HG03025 (cell line): ENCODE measurements at regions not wholly inside any gene's neighbourhood (a gene's known extent, or its start where the extent isn't known, plus 50 kb on each side); places are given as distances from the start of the nearest gene placed in this dataset.

Source experiments
- ATAC-seq: cut with Tn5 transposase; IDR thresholded peaks from one replicate; pipeline ENCODE4 v1.9.1; 2021; ENCODE audit warnings: mild to moderate bottlenecking, moderate library complexity; ENCODE audit not compliant: unreplicated experiment, low FRiP score

DNA sequence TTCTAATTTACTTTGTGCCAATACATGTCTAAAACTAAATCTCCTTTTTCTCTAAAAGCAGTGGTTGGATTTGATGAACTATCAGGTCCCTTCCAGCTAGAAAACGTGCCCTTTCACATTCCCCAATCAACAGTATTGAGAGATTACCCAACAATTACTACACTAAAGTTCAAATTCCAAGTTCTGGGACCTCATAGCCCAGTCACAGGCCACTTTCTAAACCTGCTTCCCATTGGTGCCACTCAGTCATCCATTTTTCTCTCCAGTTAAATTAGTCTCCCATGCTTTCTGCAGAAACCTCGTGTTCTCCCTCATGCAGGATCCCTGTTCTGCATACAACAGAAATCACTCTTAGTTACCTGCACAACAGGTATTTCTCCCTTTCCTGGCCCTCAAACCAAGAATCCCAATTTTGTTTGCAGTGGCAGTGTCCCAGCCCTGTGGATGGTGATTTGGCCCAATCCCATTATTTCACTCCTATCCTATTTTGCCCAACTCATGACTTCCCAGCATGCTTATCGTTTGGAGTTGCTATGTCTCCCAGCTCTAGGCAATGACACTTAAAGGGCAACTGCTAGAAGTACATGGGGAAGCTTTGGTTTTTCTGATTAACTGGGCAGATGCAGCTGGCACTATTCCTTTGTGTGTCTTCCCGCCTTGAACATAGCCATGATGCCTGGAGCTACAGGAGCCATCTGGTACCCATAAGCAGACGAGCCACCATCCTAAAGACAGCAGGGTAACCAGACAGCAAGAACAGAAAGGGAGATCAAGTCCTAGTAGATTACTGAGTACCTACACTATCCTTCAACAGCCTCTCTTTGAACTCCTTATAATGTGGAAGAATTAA, 224.2 kb downstream of the MINAR1 start:
- no peak for ATAC-seq

DNA sequence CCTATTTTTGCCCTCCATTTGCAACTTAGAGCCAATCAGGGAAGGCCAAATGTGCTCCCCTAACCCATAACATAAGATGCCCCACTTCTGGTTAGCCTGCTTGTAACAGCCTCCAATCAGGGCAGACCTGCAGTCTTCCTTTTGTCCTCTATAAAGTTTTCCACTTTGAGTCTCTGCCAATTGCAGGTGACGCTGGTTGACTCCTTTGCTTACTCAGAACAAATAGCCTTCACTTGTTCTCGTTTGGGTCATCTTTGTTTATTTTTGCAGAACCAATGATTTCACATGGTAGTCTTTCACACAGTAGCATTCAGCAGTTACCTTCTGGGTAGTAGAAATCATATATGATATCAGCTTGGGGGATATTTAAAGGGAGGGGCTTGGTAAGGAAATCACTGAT, 225.6 kb downstream of the MINAR1 start:
- no peak for ATAC-seq

GRCh38 chr15:79659691-79660090, 227.6 kb downstream of the MINAR1 start:
- no peak for ATAC-seq

GRCh38 chr15:79661411-79661810, 229.3 kb downstream of the MINAR1 start:
- no peak for ATAC-seq

DNA sequence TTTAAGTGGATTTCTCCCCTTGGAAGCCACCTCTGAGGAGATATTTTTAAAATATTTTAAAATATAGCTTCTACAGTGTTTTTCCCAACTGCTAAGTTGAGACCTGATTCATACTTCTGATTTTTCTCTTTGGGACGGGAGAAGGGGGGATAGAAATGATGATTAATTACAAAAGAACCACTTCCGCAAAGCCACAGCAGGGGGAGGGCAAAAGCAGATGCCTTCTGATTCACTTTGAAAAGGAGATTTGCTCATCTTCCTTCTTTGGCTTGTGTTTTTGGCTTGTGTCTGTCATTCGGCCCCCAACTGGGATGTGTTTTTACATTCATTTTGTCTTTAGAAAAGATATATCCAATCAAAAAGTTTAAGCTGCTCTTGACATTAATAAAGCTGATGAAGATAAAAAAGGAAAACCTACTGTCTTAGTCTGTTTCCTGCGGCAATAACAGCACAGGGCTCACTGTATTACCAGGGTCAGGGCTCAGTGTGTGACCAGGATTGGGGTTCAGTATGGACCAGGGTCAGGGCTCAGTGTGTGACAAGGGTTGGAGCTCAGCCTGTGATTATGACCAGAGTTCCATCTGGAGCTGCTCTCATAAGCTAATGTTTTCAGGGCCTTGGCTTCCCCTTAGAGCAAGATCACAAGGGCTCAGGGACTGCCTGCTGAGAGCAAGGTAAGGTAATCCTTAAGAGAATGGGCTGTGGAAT, 223.2 kb downstream of the MTHFS start:
- no peak for ATAC-seq

- no peak for ATAC-seq
Measured at GRCh38 chr15:79674124-79674465, 222.7 kb downstream of the MTHFS start.

GRCh38 chr15:79675982-79676381, 220.8 kb downstream of the MTHFS start:
- ATAC-seq, result no peak

DNA sequence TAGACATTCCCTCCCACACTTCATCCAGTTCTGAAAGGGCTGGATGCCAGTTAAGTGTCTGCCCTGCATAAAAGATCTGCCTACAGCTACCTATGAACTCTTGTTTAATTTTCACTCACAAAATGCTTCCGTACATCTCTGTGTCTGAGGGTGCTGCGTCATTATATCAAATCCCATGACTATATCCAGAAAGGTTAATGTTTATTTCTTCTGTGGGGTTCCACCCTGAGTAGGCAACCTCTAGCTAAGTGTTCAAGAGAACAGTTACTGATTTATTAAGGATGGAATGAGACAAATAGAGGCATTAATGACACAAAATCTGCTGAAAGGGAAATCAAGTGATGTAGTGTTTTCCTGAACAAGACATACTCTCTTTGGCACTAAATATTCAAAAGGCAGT, 220.2 kb downstream of the MTHFS start:
- ATAC-seq, result no peak

DNA sequence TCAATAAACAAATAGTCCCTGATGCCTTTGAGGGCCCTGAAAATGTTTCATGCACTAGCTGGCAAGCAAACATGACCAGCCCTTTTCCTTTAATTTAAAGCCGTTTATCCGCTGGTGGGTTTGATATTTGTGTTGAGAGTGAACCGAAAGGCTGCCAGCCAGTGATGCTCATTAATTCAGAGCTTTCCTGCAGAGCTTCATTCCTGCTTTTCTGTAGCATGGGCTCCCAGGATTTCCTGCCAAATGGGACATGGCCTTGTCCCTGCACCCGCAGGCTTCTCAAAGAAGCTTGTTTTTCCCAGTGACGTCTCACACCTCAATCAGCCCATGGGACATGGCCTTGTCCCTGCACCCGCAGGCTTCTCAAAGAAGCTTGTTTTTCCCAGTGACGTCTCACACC, 219.6 kb downstream of the MTHFS start:
- ATAC-seq, result no peak

GRCh38 chr15:79678032-79678701, 218.6 kb downstream of the MTHFS start:
- ATAC-seq, result no peak

DNA sequence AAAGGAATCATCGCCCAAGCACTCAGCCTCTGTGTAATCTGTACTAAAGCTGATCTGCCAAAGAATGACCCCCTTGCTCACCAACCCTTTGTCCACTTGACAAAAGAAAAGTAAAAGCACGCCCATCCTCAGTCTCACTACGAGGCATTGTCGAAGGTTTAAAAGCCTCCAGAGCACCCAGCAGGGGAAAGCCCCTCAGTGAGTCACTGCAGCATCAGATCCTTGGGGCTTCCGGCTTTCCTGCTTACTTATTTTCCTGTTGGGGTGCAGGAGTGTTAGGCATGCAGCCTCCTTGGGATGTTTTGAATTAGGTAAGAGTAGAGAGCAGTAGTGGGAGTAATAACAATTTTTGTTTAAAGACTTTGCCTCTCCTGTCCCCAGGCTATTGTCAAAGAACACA, 216.1 kb downstream of the MTHFS start:
- no peak for ATAC-seq

- no peak for ATAC-seq
Measured at GRCh38 chr15:79682285-79682684, 214.5 kb downstream of the MTHFS start.

- no peak for ATAC-seq
Measured at GRCh38 chr15:79682851-79683288, 213.9 kb downstream of the MTHFS start.

GRCh38 chr15:79689030-79689429, 207.8 kb downstream of the MTHFS start:
- ATAC-seq, result no peak

- ATAC-seq, result no peak
Measured at GRCh38 chr15:79700951-79701480, 195.8 kb downstream of the MTHFS start.

DNA sequence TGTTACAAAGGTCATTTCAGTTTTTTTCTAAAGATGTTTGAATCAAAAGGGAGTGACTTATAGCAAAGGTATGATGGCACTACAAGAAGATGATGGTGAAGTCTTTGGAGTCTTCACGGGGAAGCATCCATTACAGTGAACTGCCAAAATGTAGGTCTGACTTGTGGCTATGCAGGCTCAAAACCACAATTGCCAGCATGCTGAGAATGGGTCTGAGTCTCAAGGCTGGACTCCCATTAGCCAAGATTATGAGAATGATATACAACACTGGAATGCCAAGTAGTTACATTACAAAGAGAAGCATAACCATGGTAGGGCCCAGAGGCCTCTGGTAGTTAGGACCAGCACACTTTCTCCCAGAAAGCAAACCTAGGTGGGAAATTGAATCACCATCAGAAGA, 194.2 kb downstream of the MTHFS start:
- no peak for ATAC-seq

DNA sequence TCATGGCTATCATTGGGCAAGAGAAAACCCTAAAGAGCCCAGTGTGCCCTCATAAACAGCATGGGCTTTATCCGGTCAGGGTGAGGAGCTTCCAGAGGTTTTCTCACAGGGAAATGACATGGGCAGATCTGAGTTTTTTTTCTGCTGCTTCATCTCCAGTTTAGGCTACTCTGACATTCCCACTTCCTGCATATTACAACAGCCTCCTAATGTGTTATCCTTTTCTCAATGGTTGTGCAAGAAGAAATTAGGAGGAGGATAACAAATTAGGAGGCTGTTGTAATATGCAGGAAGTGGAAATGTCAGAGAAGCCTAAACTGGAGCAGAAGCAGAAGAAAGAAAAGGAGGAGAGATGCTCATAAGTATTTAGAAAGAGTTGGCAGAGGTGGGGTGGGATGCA, 175.6 kb downstream of the MTHFS start:
- no peak for ATAC-seq

DNA sequence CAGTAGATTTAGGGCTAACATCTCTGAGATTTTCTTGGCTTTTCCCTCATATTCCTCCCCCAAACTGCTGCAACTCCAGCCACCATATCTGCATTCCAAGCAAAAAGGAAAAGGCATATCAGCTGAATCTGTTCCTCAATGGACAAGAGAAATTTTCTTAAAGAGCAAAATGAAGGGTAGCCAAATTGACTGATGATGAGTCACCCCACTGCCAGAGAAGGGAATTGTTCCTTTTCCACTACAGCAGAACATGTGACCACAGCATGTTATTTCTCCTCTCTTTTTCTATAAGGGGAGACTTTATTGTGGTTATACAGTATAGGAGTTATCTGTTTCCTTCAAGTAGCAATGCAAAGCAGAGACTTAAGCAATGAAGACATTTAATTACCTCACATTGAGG, 172.5 kb downstream of the MTHFS start:
- ATAC-seq, result no peak

DNA sequence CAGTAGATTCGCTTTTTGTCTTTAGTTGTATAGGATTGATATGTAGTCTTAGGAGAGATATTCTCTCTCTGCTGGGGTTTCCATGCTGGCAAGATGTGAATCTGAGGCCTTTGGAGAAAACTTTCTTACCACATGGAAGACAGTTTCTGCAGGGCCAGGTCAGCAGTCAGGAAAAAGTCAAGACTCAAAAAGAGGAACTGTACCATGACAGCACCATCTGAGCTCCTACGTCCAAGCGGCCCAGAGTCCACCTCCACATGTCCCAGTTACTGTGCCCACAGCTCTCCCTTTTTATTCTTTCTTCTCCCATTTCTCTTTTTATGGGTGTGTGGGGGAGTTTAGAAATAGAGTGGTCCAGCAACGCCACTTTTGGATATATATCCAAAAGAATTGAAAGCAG, 172.0 kb downstream of the MTHFS start:
- ATAC-seq, result no peak

DNA sequence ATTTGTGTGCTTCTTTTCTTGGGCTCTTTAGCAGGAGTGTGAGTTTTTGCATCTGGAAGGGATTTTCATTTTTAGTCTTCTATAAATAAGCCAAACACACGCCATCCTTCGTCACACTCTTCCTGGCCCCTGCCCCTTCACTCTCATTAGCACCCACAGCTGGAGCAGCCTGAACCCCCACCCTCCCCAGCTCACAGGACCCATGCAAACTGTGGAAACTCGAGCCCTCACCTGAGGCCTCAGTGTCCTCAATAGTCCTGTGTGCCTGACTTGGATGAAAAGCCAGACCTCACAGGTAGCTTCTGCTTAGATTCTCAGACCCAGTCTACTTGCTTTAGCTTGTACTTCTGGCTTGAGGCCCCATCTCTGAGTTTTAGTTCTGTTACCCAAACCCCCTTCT, 167.9 kb downstream of the MTHFS start:
- no peak for ATAC-seq

DNA sequence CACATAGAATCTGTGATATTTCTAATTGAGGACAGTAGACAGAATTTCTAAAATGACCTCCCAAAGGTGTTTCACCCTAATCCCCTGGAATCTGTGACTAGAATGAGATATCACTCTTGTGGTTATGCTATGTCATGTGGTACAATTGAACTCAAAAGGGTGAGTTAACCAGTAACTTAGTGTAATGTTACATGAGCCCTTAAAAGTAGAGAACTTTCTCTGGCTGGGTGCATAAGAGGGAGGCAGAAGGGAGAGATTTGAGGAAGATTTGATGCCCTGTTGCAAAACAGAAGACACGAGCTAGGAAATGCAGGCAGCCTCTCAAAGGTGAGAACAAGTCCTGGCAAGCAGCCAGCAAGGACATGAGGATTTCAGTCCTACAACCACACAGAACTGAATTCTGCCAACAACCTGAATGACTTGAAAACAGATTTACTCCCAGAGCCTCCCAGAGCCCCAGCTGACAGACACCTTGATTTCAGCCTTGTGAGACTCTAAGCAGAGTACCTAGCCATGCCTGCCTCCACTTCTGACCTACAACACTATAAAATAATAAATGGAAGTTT, 160.3 kb downstream of the MTHFS start:
- no peak for ATAC-seq
